Loucy (cell line): ENCODE measurements at regions not wholly inside any gene's neighbourhood (a gene's known extent, or its start where the extent isn't known, plus 50 kb on each side); places are given as distances from the start of the nearest gene placed in this dataset.

ENCODE experiments used
- H2AFZ ChIP-seq: fragments of 200-600 bp; sonication (generic); 2 replicates; pipeline ENCODE4 v1.6.0; 2016; ENCODE audit warnings: antibody characterized with exemption, mild to moderate bottlenecking, low read length, moderate library complexity
- H3F3A ChIP-seq: fragments of 200-600 bp; 2 replicates; pipeline ENCODE4 v1.6.0; 2016; ENCODE audit warnings: antibody characterized with exemption, low read depth, mild to moderate bottlenecking
- H3K27me3 ChIP-seq: fragments of 200-600 bp; sonication (generic); 2 replicates; pipeline ENCODE4 v1.6.1; 2014; ENCODE audit warnings: low read length, mild to moderate bottlenecking; ENCODE audit not compliant: insufficient read depth, poor library complexity, severe bottlenecking
- H3K36me3 ChIP-seq: fragments of 200-600 bp; sonication (generic); 2 replicates; pipeline ENCODE4 v1.6.1; 2016; ENCODE audit warnings: low read length; ENCODE audit not compliant: insufficient read depth
- H3K4me1 ChIP-seq: fragments of 200-600 bp; sonication (generic); 2 replicates; pipeline ENCODE4 v1.5.1; 2014; ENCODE audit warnings: low read length, mild to moderate bottlenecking; ENCODE audit not compliant: insufficient read depth, poor library complexity, severe bottlenecking
- H3K4me2 ChIP-seq: fragments of 200-600 bp; sonication (generic); 2 replicates; pipeline ENCODE4 v1.6.0; 2014; ENCODE audit warnings: antibody characterized with exemption, low read length, low read depth, mild to moderate bottlenecking; ENCODE audit not compliant: poor library complexity, severe bottlenecking
- H3K4me3 ChIP-seq: fragments of 200-600 bp; sonication (generic); 2 replicates; pipeline ENCODE4 v1.5.1; 2014; ENCODE audit warnings: low read length, mild to moderate bottlenecking, mixed read lengths; ENCODE audit not compliant: poor library complexity, severe bottlenecking
- H3K79me2 ChIP-seq: fragments of 200-600 bp; sonication (generic); 2 replicates; pipeline ENCODE4 v1.6.1; 2014; ENCODE audit warnings: low read length; ENCODE audit not compliant: insufficient read depth
- H3K9ac ChIP-seq: fragments of 200-600 bp; sonication (generic); 2 replicates; pipeline ENCODE4 v1.6.0; 2014; ENCODE audit warnings: mild to moderate bottlenecking, low read depth, low read length, moderate library complexity; ENCODE audit not compliant: poor library complexity, severe bottlenecking
- H3K9me2 ChIP-seq: fragments of 200-600 bp; sonication (generic); replicated peaks from 2 replicates; pipeline ENCODE4 v1.6.1; 2016; ENCODE audit warnings: low read depth, low read length, mixed read lengths
- H3K9me3 ChIP-seq: fragments of 200-600 bp; sonication (generic); 2 replicates; pipeline ENCODE4 v1.6.1; 2014; ENCODE audit warnings: mild to moderate bottlenecking, antibody characterized with exemption, low read length, low read depth; ENCODE audit not compliant: insufficient read depth
- H4K20me1 ChIP-seq: fragments of 200-600 bp; sonication (generic); 2 replicates; pipeline ENCODE4 v1.6.0; 2014; ENCODE audit warnings: antibody characterized with exemption, low read length, mild to moderate bottlenecking; ENCODE audit not compliant: insufficient read depth, poor library complexity, severe bottlenecking
- EZH2phosphoT487 ChIP-seq: fragments of 200-600 bp; IDR thresholded peaks from 2 replicates; pipeline ENCODE4 v1.6.1; 2018; ENCODE audit warnings: antibody characterized with exemption, mild to moderate bottlenecking, moderate library complexity, borderline replicate concordance
- TF ChIP-seq, protein P1 (sequence below): fragments of 200-600 bp; sonication (generic); conservative IDR thresholded peaks from 2 replicates; pipeline ENCODE4 v1.5.1; 2014; ENCODE audit warnings: mild to moderate bottlenecking, antibody characterized with exemption, low read length

DNA sequence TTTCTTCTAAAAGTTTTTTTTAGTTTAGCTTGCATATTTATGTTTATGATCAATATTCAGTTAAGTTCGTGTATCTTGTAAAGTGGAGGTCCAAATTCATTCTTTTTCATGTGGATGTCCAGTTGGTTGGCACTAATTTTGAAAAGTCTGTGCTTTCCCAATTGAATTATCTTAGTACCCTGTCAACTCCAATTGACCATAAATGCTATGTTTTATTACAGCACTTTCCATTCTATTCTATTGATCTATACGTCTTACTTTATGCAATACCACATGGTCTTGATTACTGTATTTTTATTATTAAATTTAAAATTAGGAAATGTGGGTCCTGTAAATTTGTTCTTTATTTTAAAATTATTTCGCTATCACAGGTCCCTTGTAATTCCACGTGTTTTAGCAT is 837.6 kb upstream of the SLC10A2 start:
- H2AFZ ChIP-seq: no peak overlapping the region
- no peaks in the 10 kb centered on the region for H3K9me3 ChIP-seq
- no peaks in the 10 kb centered on the region for H3K36me3 ChIP-seq
- H3K79me2 ChIP-seq: no peaks in the 10 kb centered on the region
- H3K4me2 ChIP-seq: no peak overlapping the region
- H3F3A ChIP-seq: no peaks in the 10 kb centered on the region
- no peak overlapping the region for H3K9ac ChIP-seq
- H3K4me3 ChIP-seq: no peak overlapping the region
- no peaks in the 10 kb centered on the region for H3K9me2 ChIP-seq
- TF ChIP-seq EZH2phosphoT487: no peak
- TF ChIP-seq, protein P1, sequence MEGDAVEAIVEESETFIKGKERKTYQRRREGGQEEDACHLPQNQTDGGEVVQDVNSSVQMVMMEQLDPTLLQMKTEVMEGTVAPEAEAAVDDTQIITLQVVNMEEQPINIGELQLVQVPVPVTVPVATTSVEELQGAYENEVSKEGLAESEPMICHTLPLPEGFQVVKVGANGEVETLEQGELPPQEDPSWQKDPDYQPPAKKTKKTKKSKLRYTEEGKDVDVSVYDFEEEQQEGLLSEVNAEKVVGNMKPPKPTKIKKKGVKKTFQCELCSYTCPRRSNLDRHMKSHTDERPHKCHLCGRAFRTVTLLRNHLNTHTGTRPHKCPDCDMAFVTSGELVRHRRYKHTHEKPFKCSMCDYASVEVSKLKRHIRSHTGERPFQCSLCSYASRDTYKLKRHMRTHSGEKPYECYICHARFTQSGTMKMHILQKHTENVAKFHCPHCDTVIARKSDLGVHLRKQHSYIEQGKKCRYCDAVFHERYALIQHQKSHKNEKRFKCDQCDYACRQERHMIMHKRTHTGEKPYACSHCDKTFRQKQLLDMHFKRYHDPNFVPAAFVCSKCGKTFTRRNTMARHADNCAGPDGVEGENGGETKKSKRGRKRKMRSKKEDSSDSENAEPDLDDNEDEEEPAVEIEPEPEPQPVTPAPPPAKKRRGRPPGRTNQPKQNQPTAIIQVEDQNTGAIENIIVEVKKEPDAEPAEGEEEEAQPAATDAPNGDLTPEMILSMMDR: no peak
- no peaks in the 10 kb centered on the region for H3K27me3 ChIP-seq
- no peaks in the 10 kb centered on the region for H3K4me1 ChIP-seq
- no peaks in the 10 kb centered on the region for H4K20me1 ChIP-seq

DNA sequence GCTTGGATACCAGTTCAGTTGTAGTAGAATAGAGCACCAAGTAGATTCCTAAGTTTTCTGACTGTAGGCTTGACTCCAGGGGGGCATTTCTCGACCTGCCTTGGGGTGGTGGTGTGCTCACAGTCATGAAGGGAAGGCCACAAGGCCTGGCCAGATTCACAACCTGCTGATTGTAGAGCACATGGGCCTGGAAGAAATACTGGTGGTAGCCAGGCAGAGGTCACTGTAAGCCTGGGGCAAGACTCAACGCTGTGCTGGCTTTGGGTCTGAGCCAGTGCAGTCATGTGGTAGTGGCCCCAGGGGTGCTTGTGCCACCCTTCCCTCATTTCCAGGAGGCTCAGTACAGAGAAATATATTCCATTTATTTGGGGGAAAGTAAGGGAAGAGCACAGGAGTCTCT is 832.3 kb upstream of the SLC10A2 start:
- Histone ChIP-seq H3K4me1 (no peaks in the 10 kb centered on the region), H3K4me2 (no peak overlapping the region), H3K4me3 (no peak overlapping the region), H4K20me1 (no peaks in the 10 kb centered on the region), H3K27me3 (no peaks in the 10 kb centered on the region), H3K79me2 (no peaks in the 10 kb centered on the region), H3F3A (no peaks in the 10 kb centered on the region), H3K9me2 (no peaks in the 10 kb centered on the region), H2AFZ (no peak overlapping the region), H3K9me3 (no peaks in the 10 kb centered on the region), H3K9ac (no peak overlapping the region), H3K36me3 (no peaks in the 10 kb centered on the region)
- TF ChIP-seq EZH2phosphoT487: no peak
- TF ChIP-seq, protein P1: no peak

DNA sequence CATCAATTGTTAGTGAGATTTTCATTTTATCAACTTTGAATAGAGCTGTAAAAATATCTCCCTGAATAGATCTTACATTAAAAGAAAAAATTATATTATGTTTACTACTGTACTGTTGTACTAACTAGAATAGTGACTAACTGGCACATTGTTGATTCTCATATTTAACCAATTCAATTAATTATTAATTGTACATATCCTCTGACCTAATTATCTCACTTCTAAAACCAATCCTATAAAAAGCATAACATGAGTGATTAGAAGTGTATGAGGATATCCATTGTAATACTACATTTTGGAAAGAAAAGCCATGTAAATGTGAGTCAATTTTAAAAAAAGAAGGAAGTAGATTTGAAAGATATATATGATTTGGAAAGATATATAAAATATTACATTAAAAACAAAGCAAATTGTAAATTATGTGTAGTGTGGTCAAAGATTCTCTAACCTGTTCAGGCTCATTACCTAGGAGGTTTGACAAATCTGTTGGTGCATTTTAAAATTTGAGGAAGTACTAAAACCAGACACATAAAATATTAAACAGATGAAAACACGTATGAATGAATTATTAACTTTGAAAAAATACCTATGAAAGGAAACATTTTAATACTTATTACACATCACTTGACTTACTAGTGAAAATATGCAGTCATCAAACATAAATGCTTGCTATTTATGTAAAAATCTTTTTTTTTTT is 829.8 kb upstream of the SLC10A2 start:
- H3K9me3 ChIP-seq: no peaks in the 10 kb centered on the region
- no peak overlapping the region for H3K4me3 ChIP-seq
- H3K9ac ChIP-seq: no peak overlapping the region
- no peaks in the 10 kb centered on the region for H4K20me1 ChIP-seq
- no peaks in the 10 kb centered on the region for H3K36me3 ChIP-seq
- H3K4me1 ChIP-seq: no peaks in the 10 kb centered on the region
- no peak overlapping the region for H2AFZ ChIP-seq
- TF ChIP-seq, protein P1: no peak
- TF ChIP-seq EZH2phosphoT487: no peak
- H3K4me2 ChIP-seq: no peak overlapping the region
- no peaks in the 10 kb centered on the region for H3F3A ChIP-seq
- H3K79me2 ChIP-seq: no peaks in the 10 kb centered on the region
- H3K9me2 ChIP-seq: no peaks in the 10 kb centered on the region
- no peaks in the 10 kb centered on the region for H3K27me3 ChIP-seq
